ENCODE measurements at regions not wholly inside any gene's neighbourhood (a gene's known extent, or its start where the extent isn't known, plus 50 kb on each side); places are given as distances from the start of the nearest gene placed in this dataset.
"Not testable (repeated sequence)": the region's sequence is repeated elsewhere in the genome, so short reads cannot be mapped to it uniquely, and the experiment has no call there.

DNA sequence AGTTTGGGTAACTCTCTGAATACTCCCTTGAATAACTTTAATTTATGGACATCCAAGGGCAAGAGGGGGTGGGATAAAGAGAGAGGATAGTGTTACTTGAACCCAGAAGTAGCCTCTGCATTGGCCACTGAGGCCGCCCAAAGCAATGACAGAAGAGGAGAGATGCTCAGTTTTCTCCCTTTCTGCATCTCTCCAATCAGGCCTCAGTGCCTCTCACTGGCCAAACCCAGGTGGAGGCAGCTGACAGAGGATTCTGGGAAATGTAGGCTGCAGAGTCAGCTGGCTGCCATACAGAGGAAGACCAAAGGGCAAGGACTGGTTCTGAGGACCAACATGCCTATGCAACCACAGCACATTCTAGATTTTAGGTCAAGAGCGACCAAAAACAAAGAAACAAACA, 719.4 kb downstream of the MAT2B start:
- no peak for DNase-seq (ENCODE audit: extremely low read depth, low read depth)
- TF ChIP-seq, protein P1, sequence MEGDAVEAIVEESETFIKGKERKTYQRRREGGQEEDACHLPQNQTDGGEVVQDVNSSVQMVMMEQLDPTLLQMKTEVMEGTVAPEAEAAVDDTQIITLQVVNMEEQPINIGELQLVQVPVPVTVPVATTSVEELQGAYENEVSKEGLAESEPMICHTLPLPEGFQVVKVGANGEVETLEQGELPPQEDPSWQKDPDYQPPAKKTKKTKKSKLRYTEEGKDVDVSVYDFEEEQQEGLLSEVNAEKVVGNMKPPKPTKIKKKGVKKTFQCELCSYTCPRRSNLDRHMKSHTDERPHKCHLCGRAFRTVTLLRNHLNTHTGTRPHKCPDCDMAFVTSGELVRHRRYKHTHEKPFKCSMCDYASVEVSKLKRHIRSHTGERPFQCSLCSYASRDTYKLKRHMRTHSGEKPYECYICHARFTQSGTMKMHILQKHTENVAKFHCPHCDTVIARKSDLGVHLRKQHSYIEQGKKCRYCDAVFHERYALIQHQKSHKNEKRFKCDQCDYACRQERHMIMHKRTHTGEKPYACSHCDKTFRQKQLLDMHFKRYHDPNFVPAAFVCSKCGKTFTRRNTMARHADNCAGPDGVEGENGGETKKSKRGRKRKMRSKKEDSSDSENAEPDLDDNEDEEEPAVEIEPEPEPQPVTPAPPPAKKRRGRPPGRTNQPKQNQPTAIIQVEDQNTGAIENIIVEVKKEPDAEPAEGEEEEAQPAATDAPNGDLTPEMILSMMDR (IDR thresholded peaks at IDR 0.05; ENCODE audit: low read depth, low read length) = no peak

DNA sequence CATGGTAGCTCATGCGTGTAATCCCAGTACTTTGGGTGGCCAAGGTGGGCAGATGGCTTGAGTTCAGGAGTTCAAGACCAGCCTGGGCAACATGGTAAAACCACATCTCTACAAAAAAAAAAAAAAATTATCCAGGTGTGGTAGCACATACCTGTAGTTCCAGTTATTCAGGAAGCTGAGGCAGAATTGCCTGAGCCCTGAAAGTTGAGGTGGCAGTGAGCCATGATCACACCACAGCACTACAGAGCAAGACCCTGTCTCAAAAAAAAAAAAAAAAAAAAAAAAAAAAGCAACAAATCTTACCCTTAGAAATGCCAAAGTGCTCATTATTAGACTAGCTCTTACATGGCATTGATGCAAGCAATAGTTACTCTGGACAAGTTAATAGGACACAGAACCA, 724.9 kb downstream of the MAT2B start:
- DNase-seq (ENCODE audit: extremely low read depth, low read depth) = no peak
- TF ChIP-seq, protein P1 (IDR thresholded peaks at IDR 0.05; ENCODE audit: low read depth, low read length) = no peak

DNA sequence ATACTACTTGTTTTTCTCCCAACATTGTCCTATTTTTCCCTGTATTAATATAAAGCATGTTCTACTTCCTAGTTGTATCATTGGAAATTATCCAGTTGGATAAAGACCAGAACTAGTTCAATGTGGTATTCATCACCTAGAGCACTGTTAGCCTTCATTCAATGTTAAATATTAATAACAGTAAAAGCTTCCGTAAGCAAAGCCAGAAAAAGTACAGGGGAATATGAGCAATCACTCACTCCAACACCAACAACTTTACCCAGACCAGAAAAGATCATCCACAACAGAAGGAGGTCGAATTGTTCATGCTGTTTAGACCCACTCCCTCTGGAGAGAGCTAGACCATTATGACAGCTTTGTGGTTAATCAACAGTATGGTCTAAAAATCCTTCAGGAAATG, 728.4 kb downstream of the MAT2B start:
- no peak for DNase-seq (ENCODE audit: extremely low read depth, low read depth)
- TF ChIP-seq, protein P1 (IDR thresholded peaks at IDR 0.05; ENCODE audit: low read depth, low read length) = no peak

- no peak for DNase-seq (ENCODE audit: extremely low read depth, low read depth)
- TF ChIP-seq, protein P1 (IDR thresholded peaks at IDR 0.05; ENCODE audit: low read depth, low read length) = no peak
These were observed 728.9 kb downstream of the MAT2B start for GRCh38 chr5:164234321-164234720.

DNA sequence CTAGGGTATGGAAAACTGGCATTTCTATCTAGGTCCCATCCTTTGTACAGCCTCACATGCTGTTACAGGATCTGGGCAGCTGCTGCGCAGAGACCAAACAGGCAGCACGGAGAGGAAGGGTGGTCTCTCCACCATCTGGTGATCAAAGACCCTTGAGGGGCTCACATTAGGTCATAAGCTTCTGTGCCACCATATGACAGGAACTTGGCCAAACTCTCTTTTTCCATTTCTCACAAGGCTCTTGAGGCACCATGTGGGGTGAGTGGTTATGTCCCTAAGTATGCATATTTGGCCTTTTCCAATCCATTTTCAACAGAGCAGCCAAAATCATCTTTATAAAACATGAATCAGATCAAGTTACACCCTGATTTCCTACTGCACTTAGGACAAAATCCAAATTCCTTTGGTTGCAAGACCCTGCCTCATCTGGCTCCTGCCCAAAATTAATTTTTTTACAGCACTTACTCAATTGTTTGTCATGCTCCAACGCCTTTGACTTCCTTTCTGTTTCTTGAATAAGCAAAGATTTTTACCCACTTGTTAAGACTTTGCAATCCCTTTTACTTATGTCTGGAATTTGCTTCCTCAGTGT, 730.0 kb downstream of the MAT2B start:
- no peak for DNase-seq (ENCODE audit: extremely low read depth, low read depth)
- TF ChIP-seq, protein P1 (IDR thresholded peaks at IDR 0.05; ENCODE audit: low read depth, low read length) = no peak

GRCh38 chr5:164237486-164237885, 732.1 kb downstream of the MAT2B start:
- TF ChIP-seq, protein P1 (IDR thresholded peaks at IDR 0.05; ENCODE audit: low read depth, low read length) = no peak
- DNase-seq (ENCODE audit: extremely low read depth, low read depth) = no peak

- not testable (repeated sequence) for DNase-seq (ENCODE audit: extremely low read depth, low read depth)
These were observed 746.4 kb downstream of the MAT2B start for GRCh38 chr5:164251781-164252180.

DNA sequence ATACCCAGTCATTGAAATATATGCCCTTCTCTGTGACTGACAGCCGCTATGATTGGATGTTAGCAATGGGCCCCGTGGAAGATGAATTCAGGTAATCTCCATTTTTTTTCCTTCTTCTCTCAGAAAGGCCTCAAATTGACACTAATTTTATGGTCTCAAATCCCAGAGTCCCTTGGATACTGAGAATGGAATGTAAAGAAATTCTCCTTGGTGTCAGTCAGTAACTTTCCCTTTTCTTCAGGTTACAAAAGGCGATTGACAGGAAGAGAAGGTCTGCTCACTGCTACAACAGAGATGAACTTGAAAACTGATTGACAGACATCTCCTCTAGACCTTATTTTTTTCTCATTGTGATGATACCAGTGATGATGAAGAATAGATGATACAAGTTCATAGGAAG, 748.3 kb downstream of the MAT2B start:
- no peak for DNase-seq (ENCODE audit: extremely low read depth, low read depth)
- TF ChIP-seq, protein P1 (IDR thresholded peaks at IDR 0.05; ENCODE audit: low read depth, low read length) = no peak
